ENCODE measurements at regions not wholly inside any gene's neighbourhood (a gene's known extent, or its start where the extent isn't known, plus 50 kb on each side); places are given as distances from the start of the nearest gene placed in this dataset.

DNA sequence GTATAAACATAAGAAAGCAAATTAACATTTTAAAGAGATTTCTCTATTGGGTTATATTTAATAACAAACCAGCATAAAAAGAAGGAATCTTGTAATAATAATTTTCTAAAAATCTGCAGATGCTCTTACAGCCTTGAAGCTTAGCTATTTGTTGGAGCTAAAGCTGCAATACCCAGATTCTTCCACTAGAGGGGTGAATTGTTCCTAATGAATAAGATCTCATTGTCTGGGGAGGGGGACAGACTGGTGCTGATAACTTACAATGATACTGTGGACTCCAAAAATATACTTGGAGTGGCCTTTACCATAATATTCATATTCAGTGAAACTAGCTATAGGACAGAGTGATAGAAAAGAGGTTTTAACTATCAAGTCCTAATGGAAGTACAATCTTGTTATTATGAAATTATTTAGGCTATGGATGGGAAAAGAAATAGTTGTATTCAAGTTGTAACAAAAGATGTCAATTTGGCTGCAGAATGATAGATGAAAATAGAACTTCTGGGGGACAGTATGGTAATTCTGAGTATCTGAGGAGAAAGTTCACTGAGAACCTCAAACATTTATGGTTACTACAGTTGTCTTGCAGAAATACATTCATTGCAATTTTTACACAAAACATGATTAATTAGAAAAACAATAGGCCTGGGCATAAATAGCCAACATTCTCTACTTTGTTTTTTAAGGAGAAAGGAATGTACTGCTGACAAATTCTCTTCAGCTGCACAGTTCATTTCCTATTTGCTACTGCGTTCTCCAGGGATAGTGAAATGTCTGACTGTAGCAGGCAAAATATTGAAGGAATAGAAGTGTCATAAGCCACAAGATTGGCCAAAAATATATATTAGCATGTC lies 443.3 kb downstream of the GBA3 start:
- H3K9me3 Mint-ChIP-seq, result no peaks in the 10 kb centered on the region
- POLR2A ChIA-PET, result no interaction called here
- H3K4me1 Mint-ChIP-seq, result no peaks in the 10 kb centered on the region
- no peak overlapping the region for H3K4me3 Mint-ChIP-seq
- peaks cover 0 to 3% (median 1%) of the 10 kb centered on the region in 5 donors for H3K27me3 Mint-ChIP-seq
- ATAC-seq (no peak), DNase-seq (peak in 3 of 10 donors; percentile 4 to 14 (median 6))
- no peaks in the 10 kb centered on the region for H3K36me3 Mint-ChIP-seq
- H3K27ac Mint-ChIP-seq, result no peak overlapping the region

DNA sequence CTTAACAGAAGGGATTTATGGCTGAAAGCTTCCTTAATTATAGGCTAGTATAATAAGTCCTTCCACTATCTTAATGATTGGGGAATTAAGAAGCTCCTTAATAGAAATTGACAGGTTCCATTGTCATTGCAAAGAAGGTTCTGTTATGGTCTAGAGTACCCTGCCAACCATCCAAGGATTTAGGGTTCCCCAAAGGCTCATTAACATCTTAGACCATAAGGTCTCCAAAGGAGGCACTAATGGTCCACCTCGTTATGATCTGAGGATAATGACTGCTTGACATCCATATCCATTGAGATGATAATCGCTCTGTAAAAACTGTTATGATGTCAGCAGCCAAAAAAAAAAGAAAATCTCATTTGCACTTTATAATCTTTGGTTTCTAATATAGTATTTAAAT lies 441.6 kb downstream of the GBA3 start:
- H3K27me3 Mint-ChIP-seq, result peaks cover 0 to 3% (median 1%) of the 10 kb centered on the region in 5 donors
- no peak overlapping the region for H3K4me3 Mint-ChIP-seq
- H3K27ac Mint-ChIP-seq, result no peak overlapping the region
- no peaks in the 10 kb centered on the region for H3K4me1 Mint-ChIP-seq
- H3K9me3 Mint-ChIP-seq, result no peaks in the 10 kb centered on the region
- no peaks in the 10 kb centered on the region for H3K36me3 Mint-ChIP-seq
- ATAC-seq (no peak), DNase-seq (no peak)
- POLR2A ChIA-PET, result no interaction called here

DNA sequence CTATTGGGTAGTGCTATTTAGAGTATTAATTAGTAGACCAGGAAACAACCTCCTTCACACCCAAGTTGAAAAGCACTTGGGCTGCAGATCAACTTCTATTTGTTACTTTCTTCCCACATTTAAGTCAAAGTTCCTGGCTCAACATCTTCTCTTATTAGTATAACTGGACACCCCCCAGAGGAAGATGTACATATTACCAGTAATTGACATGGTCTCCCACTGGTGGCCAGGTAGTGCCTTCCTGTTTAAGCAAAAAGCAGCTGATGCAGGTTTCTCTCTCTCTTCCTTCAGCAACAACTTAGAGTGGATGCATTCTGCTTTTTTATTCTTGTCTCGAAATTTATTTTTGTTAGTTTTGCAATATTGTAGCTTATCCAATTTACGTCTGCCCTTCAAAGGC lies 438.1 kb downstream of the GBA3 start:
- no peaks in the 10 kb centered on the region for H3K4me1 Mint-ChIP-seq
- POLR2A ChIA-PET, result no interaction called here
- DNase-seq (no peak), ATAC-seq (no peak)
- H3K27me3 Mint-ChIP-seq, result peaks cover 0 to 6% (median 2%) of the 10 kb centered on the region in 5 donors
- H3K9me3 Mint-ChIP-seq, result peaks cover 0 to 1% (median 0%) of the 10 kb centered on the region in 9 donors
- no peak overlapping the region for H3K27ac Mint-ChIP-seq
- no peak overlapping the region for H3K4me3 Mint-ChIP-seq
- H3K36me3 Mint-ChIP-seq, result no peaks in the 10 kb centered on the region

DNA sequence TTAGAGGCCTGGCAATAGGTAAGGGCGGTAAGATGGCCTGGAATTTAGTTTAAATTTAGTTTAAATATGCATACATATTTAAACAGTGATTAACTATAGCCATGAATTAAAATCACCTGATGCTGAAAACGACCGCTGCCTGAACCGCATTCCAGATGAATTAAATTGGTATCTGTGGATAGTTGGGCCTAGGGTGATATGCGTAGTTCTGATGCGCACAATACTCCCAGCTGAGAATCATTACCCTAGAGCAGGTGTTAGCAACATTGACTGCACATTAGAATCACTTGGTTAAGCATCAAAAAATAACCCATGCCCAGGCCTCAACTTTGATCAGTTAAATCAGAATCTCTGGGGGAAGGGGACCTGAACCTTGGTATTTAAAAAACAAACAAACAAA lies 432.4 kb downstream of the GBA3 start:
- Mint-ChIP-seq H3K36me3 (no peaks in the 10 kb centered on the region), H3K4me1 (no peaks in the 10 kb centered on the region), H3K27me3 (peaks cover 0 to 7% (median 0%) of the 10 kb centered on the region in 5 donors), H3K9me3 (peaks cover 0 to 10% (median 0%) of the 10 kb centered on the region in 9 donors), H3K4me3 (no peak overlapping the region), H3K27ac (no peak overlapping the region)
- ATAC-seq (no peak), DNase-seq (no peak)
- POLR2A ChIA-PET, result no interaction called here

DNA sequence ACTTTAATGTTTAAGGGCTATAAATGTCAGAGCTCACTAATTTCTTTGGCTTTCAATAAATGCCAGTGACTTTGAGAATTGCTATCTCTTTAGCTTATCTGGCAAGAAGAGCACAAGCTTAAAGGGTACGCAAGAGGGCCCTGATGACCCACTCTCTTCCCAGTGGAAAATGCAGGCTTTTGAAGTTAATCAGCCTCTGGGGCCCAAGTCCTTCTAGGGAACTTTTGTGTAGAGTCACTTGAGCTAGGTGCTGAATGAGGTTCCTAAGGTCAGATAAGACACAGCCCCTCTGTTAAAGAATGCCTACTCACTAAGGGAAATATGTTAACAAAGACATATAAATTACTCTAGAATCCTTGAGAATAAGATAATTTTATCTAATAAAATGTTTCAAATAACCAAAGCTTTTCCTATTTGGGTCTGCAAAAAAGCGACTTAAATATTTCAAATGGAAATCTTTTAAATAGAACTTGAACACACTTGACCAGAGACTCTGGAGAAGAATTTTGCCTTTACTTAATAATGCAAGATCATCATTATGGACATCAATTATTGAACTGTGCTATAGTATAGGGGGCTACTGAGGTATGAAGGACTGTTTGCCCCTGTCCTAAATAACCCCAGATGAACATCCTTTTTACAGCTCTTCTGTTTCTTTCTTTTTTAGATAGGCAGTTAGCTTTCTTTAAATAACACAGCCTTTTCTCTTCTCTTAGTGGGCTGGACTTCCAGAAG lies 430.1 kb downstream of the GBA3 start:
- H3K4me3 Mint-ChIP-seq, result no peak overlapping the region
- POLR2A ChIA-PET, result no interaction called here
- no peak overlapping the region for H3K27ac Mint-ChIP-seq

DNA sequence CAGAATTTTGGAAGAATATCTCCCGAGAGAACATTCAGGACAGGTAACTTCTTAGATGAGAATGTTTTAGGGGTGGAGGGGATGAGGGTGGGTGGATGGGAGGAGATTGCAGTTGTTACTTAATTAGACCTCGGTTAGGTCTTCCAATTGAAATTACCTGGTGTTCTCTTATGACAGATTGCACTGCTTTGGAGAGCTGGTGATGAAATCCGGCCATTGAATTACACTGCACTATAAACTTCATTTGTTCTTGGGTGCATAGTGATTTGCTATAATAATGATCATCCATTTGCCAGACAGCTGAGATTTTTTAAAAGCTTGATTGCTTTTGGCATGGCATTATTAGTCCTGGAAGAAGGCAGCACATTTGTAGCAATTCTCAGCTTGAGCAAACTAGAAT lies 427.6 kb downstream of the GBA3 start:
- Mint-ChIP-seq H3K27me3 (peaks cover 0 to 4% (median 0%) of the 10 kb centered on the region in 5 donors), H3K36me3 (no peaks in the 10 kb centered on the region), H3K4me1 (no peaks in the 10 kb centered on the region), H3K9me3 (peaks cover 0 to 10% (median 0%) of the 10 kb centered on the region in 9 donors), H3K27ac (no peak overlapping the region), H3K4me3 (no peak overlapping the region)
- POLR2A ChIA-PET, result no interaction called here
- ATAC-seq (no peak), DNase-seq (no peak)

More for the DNA sequence above, 430.1 kb downstream of the GBA3 start:
- peaks cover 0 to 4% (median 0%) of the 10 kb centered on the region in 5 donors for H3K27me3 Mint-ChIP-seq
- DNase-seq (no peak), ATAC-seq (no peak)
- H3K36me3 Mint-ChIP-seq, result no peaks in the 10 kb centered on the region
- H3K9me3 Mint-ChIP-seq, result peaks cover 0 to 10% (median 0%) of the 10 kb centered on the region in 9 donors
- no peaks in the 10 kb centered on the region for H3K4me1 Mint-ChIP-seq

DNA sequence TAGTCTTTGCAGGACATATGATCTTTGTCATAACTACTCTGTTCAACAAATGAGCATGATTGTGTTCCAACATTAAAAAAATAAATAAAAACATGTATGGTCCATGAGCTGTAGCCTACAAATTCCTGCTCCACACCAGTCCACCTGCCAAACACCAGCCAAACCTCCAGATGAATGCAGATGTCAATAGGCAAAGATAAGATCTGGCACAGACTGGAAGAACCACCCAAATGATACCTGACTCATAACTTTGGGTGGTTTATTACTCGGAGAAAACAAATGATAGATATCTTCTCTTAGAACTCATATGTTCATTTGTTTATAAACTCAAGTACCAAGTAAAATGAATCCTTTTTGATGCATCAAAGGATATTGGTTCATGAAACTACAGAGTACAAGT lies 425.1 kb downstream of the GBA3 start:
- POLR2A ChIA-PET, result no interaction called here
- DNase-seq (no peak), ATAC-seq (no peak)
- Mint-ChIP-seq H3K27me3 (peaks cover 0 to 4% (median 0%) of the 10 kb centered on the region in 5 donors), H3K4me1 (no peaks in the 10 kb centered on the region), H3K27ac (no peak overlapping the region), H3K36me3 (no peaks in the 10 kb centered on the region), H3K4me3 (no peak overlapping the region), H3K9me3 (peaks cover 0 to 1% (median 0%) of the 10 kb centered on the region in 9 donors)

DNA sequence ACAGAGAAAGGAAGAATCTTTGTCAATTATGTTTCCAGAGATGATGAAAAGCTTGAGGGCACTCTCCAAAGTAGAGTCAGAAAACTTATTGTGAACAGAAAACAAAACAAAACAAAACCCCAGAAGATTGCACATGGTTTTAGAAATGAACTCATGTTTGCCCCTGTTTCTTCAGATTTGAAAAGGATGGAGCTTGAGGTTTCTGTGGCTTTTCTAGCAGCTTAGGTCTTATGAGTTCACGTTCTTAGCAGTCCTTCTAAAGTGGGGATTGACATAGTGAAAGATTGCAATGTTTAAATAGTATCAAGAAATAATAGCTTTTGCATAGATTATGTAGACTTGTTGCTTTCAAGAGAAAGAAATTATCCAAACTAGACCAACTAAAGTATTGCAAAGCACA lies 421.8 kb downstream of the GBA3 start:
- no peak overlapping the region for H3K4me3 Mint-ChIP-seq
- DNase-seq, result no peak
- POLR2A ChIA-PET, result no interaction called here
- H3K27ac Mint-ChIP-seq, result no peak overlapping the region
- no peak for ATAC-seq
- no peaks in the 10 kb centered on the region for H3K36me3 Mint-ChIP-seq
- no peaks in the 10 kb centered on the region for H3K4me1 Mint-ChIP-seq
- peaks cover 0 to 4% (median 0%) of the 10 kb centered on the region in 5 donors for H3K27me3 Mint-ChIP-seq
- H3K9me3 Mint-ChIP-seq, result peaks cover 0 to 5% (median 0%) of the 10 kb centered on the region in 9 donors

DNA sequence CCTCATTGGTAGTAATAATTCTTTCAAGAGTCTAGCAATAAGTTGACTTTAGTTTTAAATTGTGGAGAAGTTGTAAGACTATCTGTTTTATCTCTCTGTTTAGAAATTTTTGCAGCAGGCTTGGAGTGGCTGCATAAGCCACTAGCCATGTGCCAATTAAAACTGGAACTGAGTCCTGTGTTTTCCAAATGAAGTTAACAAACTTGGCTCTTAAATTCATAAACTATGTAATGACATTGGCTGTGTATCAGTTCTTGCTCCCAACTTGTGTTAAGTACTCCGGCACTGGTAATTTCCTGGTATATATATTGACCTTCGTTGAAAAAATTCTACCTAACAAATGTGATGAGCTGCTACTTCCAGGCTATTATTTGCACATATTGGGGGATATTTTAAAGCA lies 420.4 kb downstream of the GBA3 start:
- DNase-seq (no peak), ATAC-seq (no peak)
- Mint-ChIP-seq H3K36me3 (no peaks in the 10 kb centered on the region), H3K4me3 (no peak overlapping the region), H3K9me3 (peaks cover 0 to 5% (median 0%) of the 10 kb centered on the region in 9 donors), H3K27me3 (peaks cover 0 to 4% (median 0%) of the 10 kb centered on the region in 5 donors), H3K27ac (no peak overlapping the region), H3K4me1 (no peaks in the 10 kb centered on the region)
- POLR2A ChIA-PET, result no interaction called here

DNA sequence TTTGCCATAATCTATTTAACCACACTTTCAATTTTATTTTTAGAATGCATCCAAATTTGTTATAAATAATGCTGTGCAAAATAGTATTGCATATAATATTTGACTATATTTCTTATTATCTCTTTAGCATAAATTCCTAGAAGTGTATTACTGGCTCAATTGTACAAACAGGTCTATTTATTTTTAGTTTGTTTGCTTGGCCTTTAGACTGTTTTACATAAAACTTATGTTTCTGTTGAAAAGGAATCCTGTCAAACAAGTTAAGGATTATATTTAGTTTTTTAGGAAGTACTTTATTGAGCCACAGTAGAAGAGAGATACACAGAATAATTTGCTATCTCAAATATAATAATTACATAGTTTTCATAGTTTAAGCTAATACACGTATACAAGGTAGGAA lies 413.8 kb downstream of the GBA3 start:
- H3K27ac Mint-ChIP-seq, result no peak overlapping the region
- no peaks in the 10 kb centered on the region for H3K4me1 Mint-ChIP-seq
- DNase-seq, result no peak
- ATAC-seq, result no peak
- no peaks in the 10 kb centered on the region for H3K36me3 Mint-ChIP-seq
- peaks cover 0 to 11% (median 0%) of the 10 kb centered on the region in 5 donors for H3K27me3 Mint-ChIP-seq
- peaks cover 0 to 9% (median 0%) of the 10 kb centered on the region in 9 donors for H3K9me3 Mint-ChIP-seq
- POLR2A ChIA-PET, result no interaction called here
- no peak overlapping the region for H3K4me3 Mint-ChIP-seq

DNA sequence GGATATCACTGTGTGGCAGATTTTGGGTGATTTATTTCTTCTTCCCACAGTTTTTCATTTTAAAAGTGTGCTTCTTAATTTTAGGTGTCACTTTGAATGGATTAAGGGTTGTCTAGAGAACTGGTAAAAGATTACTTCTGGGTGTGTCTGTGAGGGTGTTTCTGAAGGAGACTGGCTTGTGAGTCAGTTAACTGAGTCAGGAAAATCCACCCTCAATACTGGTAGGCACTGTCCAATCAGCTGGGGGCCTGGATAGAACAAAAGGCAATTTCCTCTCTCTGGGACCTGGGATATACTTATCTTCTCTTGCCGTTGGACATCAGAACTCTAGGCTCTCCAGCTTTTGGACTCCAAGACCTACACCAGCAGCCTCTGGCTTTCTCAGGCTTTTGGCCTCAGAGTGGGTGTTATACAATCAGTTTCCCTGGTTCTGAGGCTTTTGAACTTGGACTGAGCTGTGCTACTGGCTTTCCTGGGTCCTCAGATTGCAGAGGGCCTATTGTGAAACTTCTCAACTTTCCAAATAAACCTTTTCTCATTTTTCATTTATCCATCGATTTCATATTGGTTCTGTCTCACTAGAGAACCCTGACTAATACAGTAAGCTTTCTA lies 413.1 kb downstream of the GBA3 start:
- ATAC-seq (no peak), DNase-seq (no peak)
- no peaks in the 10 kb centered on the region for H3K36me3 Mint-ChIP-seq
- H3K4me1 Mint-ChIP-seq, result no peaks in the 10 kb centered on the region
- POLR2A ChIA-PET, result no interaction called here
- no peak overlapping the region for H3K4me3 Mint-ChIP-seq
- no peak overlapping the region for H3K27ac Mint-ChIP-seq
- H3K9me3 Mint-ChIP-seq, result peaks cover 0 to 7% (median 0%) of the 10 kb centered on the region in 9 donors
- peaks cover 0 to 11% (median 0%) of the 10 kb centered on the region in 5 donors for H3K27me3 Mint-ChIP-seq

DNA sequence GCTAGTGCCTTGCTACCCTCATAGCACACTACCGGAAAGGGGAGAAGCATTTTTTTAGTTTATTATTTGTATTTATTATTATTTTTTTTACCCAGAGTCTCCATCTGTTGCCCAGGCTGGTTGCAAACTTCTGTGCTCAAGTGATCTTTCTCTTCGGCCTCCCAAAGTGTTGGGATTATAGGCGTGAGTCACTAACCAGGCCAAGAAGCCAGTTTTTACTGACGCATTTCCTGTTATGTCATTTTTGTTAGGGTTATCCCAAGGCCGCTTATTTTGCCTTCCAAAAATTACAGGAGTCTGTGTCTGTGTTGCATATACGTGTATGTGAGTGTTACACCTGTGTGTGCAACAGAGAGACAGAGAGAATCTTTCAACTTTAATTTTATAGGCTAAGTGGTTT lies 404.5 kb downstream of the GBA3 start:
- no peak overlapping the region for H3K4me3 Mint-ChIP-seq
- DNase-seq, result no peak
- peaks cover 0 to 10% (median 0%) of the 10 kb centered on the region in 3 donors for H3K36me3 Mint-ChIP-seq
- H3K27me3 Mint-ChIP-seq, result no peaks in the 10 kb centered on the region
- ATAC-seq, result no peak
- POLR2A ChIA-PET, result no interaction called here
- H3K4me1 Mint-ChIP-seq, result no peaks in the 10 kb centered on the region
- no peak overlapping the region for H3K27ac Mint-ChIP-seq
- peaks cover 5 to 28% (median 10%) of the 10 kb centered on the region in 9 donors for H3K9me3 Mint-ChIP-seq

DNA sequence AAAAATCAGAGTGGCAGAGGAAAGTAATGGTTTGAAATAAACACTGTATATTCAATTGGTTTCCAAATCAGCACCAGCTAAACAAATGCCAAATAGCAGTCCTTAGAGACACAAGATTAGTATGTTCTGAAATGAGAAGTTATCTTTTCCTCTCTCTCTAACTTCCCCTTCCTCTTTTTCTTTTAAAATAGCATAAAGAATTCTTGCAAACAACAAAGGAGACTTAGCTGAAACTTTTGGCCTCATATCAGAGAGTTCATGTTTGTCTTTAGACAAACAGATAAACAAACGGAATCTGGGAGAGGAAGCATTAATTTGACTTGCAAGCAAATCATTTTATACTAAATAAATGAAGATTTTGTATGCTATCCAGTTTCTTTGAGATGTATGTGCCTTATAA lies 399.0 kb downstream of the GBA3 start:
- peaks cover 0 to 10% (median 0%) of the 10 kb centered on the region in 3 donors for H3K36me3 Mint-ChIP-seq
- H3K27me3 Mint-ChIP-seq, result no peaks in the 10 kb centered on the region
- H3K4me1 Mint-ChIP-seq, result no peaks in the 10 kb centered on the region
- H3K27ac Mint-ChIP-seq, result no peak overlapping the region
- no peak overlapping the region for H3K4me3 Mint-ChIP-seq
- POLR2A ChIA-PET, result no interaction called here
- peaks cover 3 to 18% (median 8%) of the 10 kb centered on the region in 9 donors for H3K9me3 Mint-ChIP-seq
- ATAC-seq, result no peak
- DNase-seq, result no peak

All from naive thymus-derived CD8-positive, alpha-beta T cell (primary cell).